Activated T-helper 1 cell treated with anti-CD3 and anti-CD28 coated beads, Interleukin-12 subunit alpha, Interleukin-12 subunit beta, Interleukin-2, Interleukin-4 antibody, amounts not matched to agents 30 ng/mL and 10 ng/mL and 1 ng/mL, durations not matched to agents 14 hours and 24 hours and 36 hours (primary cell): ENCODE measurements at regions not wholly inside any gene's neighbourhood (a gene's known extent, or its start where the extent isn't known, plus 50 kb on each side); places are given as distances from the start of the nearest gene placed in this dataset.

ENCODE experiments used
- DNase-seq: peaks from one replicate; pipeline ENCODE4 v3.0.0; 2021; ENCODE audit warnings: low spot score
- H3K27ac Mint-ChIP-seq: one replicate; pipeline ENCODE4 v1.8.0; 2021; ENCODE audit warnings: mild to moderate bottlenecking, mixed read lengths
- H3K27me3 Mint-ChIP-seq: one replicate; pipeline ENCODE4 v1.8.0; 2022; ENCODE audit warnings: mild to moderate bottlenecking, moderate library complexity, mixed read lengths; ENCODE audit not compliant: insufficient read depth
- H3K36me3 Mint-ChIP-seq: one replicate; pipeline ENCODE4 v1.8.0; 2021; ENCODE audit warnings: low read depth, mixed read lengths
- H3K4me1 Mint-ChIP-seq: one replicate; pipeline ENCODE4 v1.8.0; 2021; ENCODE audit warnings: low read depth, mixed read lengths
- H3K4me3 Mint-ChIP-seq: one replicate; pipeline ENCODE4 v1.8.0; 2021; ENCODE audit warnings: mild to moderate bottlenecking, moderate library complexity, mixed read lengths
- H3K9me3 Mint-ChIP-seq: one replicate; pipeline ENCODE4 v1.8.0; 2021; ENCODE audit warnings: mixed read lengths
- intact Hi-C: fragments of 100-400 bp; cut with micrococcal nuclease; formaldehyde crosslinking; loops from one replicate; pipeline ENCODE4 v1.15.1; 2024

GRCh38 chr1:47612819-47613218 lies 175.0 kb downstream of the FOXD2 start:
- Mint-ChIP-seq H3K4me3 (no peak overlapping the region), H3K36me3 (no peaks in the 10 kb centered on the region), H3K27me3 (no peaks in the 10 kb centered on the region), H3K9me3 (no peaks in the 10 kb centered on the region), H3K4me1 (no peaks in the 10 kb centered on the region), H3K27ac (no peak overlapping the region)
- intact Hi-C loops = no loop called here
- no peak for DNase-seq

- Mint-ChIP-seq H3K4me1 (no peaks in the 10 kb centered on the region), H3K27ac (no peak overlapping the region), H3K9me3 (no peaks in the 10 kb centered on the region), H3K4me3 (no peak overlapping the region), H3K36me3 (no peaks in the 10 kb centered on the region), H3K27me3 (no peaks in the 10 kb centered on the region)
- intact Hi-C loops = no loop called here
- no peak for DNase-seq
Measured at GRCh38 chr1:47616036-47616435, 178.2 kb downstream of the FOXD2 start.

GRCh38 chr1:47616906-47617305 lies 179.1 kb downstream of the FOXD2 start:
- H3K9me3 Mint-ChIP-seq = no peaks in the 10 kb centered on the region
- no peaks in the 10 kb centered on the region for H3K27me3 Mint-ChIP-seq
- no peak for DNase-seq
- intact Hi-C loops = no loop called here
- H3K4me1 Mint-ChIP-seq = no peaks in the 10 kb centered on the region
- H3K27ac Mint-ChIP-seq = no peak overlapping the region
- no peak overlapping the region for H3K4me3 Mint-ChIP-seq
- no peaks in the 10 kb centered on the region for H3K36me3 Mint-ChIP-seq

GRCh38 chr1:47617381-47618221 lies 179.8 kb downstream of the FOXD2 start:
- Mint-ChIP-seq H3K27ac (no peak overlapping the region), H3K4me1 (no peaks in the 10 kb centered on the region), H3K4me3 (no peak overlapping the region), H3K36me3 (no peaks in the 10 kb centered on the region), H3K9me3 (no peaks in the 10 kb centered on the region), H3K27me3 (no peaks in the 10 kb centered on the region)
- intact Hi-C loops = no loop called here
- no peak for DNase-seq

GRCh38 chr1:47618222-47618720 lies 180.4 kb downstream of the FOXD2 start:
- Mint-ChIP-seq H3K9me3 (no peaks in the 10 kb centered on the region), H3K27me3 (no peaks in the 10 kb centered on the region), H3K4me3 (no peak overlapping the region), H3K27ac (no peak overlapping the region), H3K4me1 (no peaks in the 10 kb centered on the region), H3K36me3 (no peaks in the 10 kb centered on the region)
- intact Hi-C loops = no loop called here
- DNase-seq = no peak

GRCh38 chr1:47618830-47619229 lies 181.0 kb downstream of the FOXD2 start:
- no peak for DNase-seq
- Mint-ChIP-seq H3K4me3 (no peak overlapping the region), H3K36me3 (no peaks in the 10 kb centered on the region), H3K4me1 (no peaks in the 10 kb centered on the region), H3K27ac (no peak overlapping the region), H3K9me3 (no peaks in the 10 kb centered on the region), H3K27me3 (no peaks in the 10 kb centered on the region)
- intact Hi-C loops = no loop called here

GRCh38 chr1:47621483-47621882 lies 183.6 kb downstream of the FOXD2 start:
- Mint-ChIP-seq H3K27me3 (no peaks in the 10 kb centered on the region), H3K9me3 (no peaks in the 10 kb centered on the region), H3K27ac (no peak overlapping the region), H3K4me3 (no peak overlapping the region), H3K4me1 (no peaks in the 10 kb centered on the region), H3K36me3 (no peaks in the 10 kb centered on the region)
- intact Hi-C loops = no loop called here
- no peak for DNase-seq

- no peaks in the 10 kb centered on the region for H3K4me1 Mint-ChIP-seq
- H3K27me3 Mint-ChIP-seq = no peaks in the 10 kb centered on the region
- H3K4me3 Mint-ChIP-seq = no peak overlapping the region
- intact Hi-C loops = no loop called here
- H3K27ac Mint-ChIP-seq = no peak overlapping the region
- H3K9me3 Mint-ChIP-seq = no peaks in the 10 kb centered on the region
- DNase-seq = no peak
- no peaks in the 10 kb centered on the region for H3K36me3 Mint-ChIP-seq
Measured at GRCh38 chr1:47621977-47622376, 184.1 kb downstream of the FOXD2 start.

GRCh38 chr1:47622776-47623556 lies 185.1 kb downstream of the FOXD2 start:
- H3K9me3 Mint-ChIP-seq = no peaks in the 10 kb centered on the region
- no peaks in the 10 kb centered on the region for H3K4me1 Mint-ChIP-seq
- DNase-seq = no peak
- no peaks in the 10 kb centered on the region for H3K27me3 Mint-ChIP-seq
- H3K36me3 Mint-ChIP-seq = no peaks in the 10 kb centered on the region
- intact Hi-C loops = no loop called here
- H3K27ac Mint-ChIP-seq = no peak overlapping the region
- no peak overlapping the region for H3K4me3 Mint-ChIP-seq

GRCh38 chr1:47623557-47623940 lies 185.7 kb downstream of the FOXD2 start:
- Mint-ChIP-seq H3K27me3 (no peaks in the 10 kb centered on the region), H3K27ac (no peak overlapping the region), H3K4me1 (no peaks in the 10 kb centered on the region), H3K36me3 (no peaks in the 10 kb centered on the region), H3K9me3 (no peaks in the 10 kb centered on the region), H3K4me3 (no peak overlapping the region)
- DNase-seq = no peak
- intact Hi-C loops = no loop called here

GRCh38 chr1:47624531-47624930 lies 186.7 kb downstream of the FOXD2 start:
- intact Hi-C loops = no loop called here
- H3K27me3 Mint-ChIP-seq = no peaks in the 10 kb centered on the region
- H3K27ac Mint-ChIP-seq = no peak overlapping the region
- no peaks in the 10 kb centered on the region for H3K9me3 Mint-ChIP-seq
- H3K36me3 Mint-ChIP-seq = no peaks in the 10 kb centered on the region
- DNase-seq = no peak
- no peaks in the 10 kb centered on the region for H3K4me1 Mint-ChIP-seq
- H3K4me3 Mint-ChIP-seq = no peak overlapping the region

GRCh38 chr1:47627016-47627415 lies 189.2 kb downstream of the FOXD2 start:
- intact Hi-C loops = no loop called here
- Mint-ChIP-seq H3K9me3 (no peaks in the 10 kb centered on the region), H3K27me3 (no peaks in the 10 kb centered on the region), H3K36me3 (no peaks in the 10 kb centered on the region), H3K27ac (no peak overlapping the region), H3K4me1 (no peaks in the 10 kb centered on the region), H3K4me3 (no peak overlapping the region)
- DNase-seq = no peak
